H1 (cell line): ENCODE measurements at regions not wholly inside any gene's neighbourhood (a gene's known extent, or its start where the extent isn't known, plus 50 kb on each side); places are given as distances from the start of the nearest gene placed in this dataset.

ENCODE experiments used
- BACH1 ChIP-seq: IDR thresholded peaks from 2 replicates; pipeline ENCODE4 v1.6.1; 2012; ENCODE audit warnings: low read length, improper control_type of control experiment
- CREB1 ChIP-seq: IDR thresholded peaks from 2 replicates; pipeline ENCODE4 v1.6.1; 2012; ENCODE audit warnings: inconsistent platforms
- GTF2F1 ChIP-seq: IDR thresholded peaks from 2 replicates; pipeline ENCODE4 v1.6.1; 2012; ENCODE audit warnings: low read depth, low read length, improper control_type of control experiment, borderline replicate concordance
- POLR2A ChIP-seq, 2 experiments: IDR thresholded peaks; 1 replicate in 1 of 2; 2 replicates in 1 of 2; pipeline ENCODE4 v1.6.1; 2011; ENCODE audit warnings: low read depth in 2 of 2, low read length in 2 of 2, mild to moderate bottlenecking in 2 of 2; ENCODE audit errors: control extremely low read depth in 1 of 2
- POLR2AphosphoS5 ChIP-seq: IDR thresholded peaks from 2 replicates; pipeline ENCODE4 v1.6.1; 2011; ENCODE audit warnings: low read depth, low read length
- TAF1 ChIP-seq: IDR thresholded peaks from 2 replicates; pipeline ENCODE4 v1.6.1; 2011; ENCODE audit warnings: mild to moderate bottlenecking, low read depth, low read length
- TAF7 ChIP-seq: optimal IDR thresholded peaks from 2 replicates; pipeline ENCODE3; 2011; ENCODE audit warnings: low read depth, mild to moderate bottlenecking, inconsistent platforms, low read length, moderate library complexity, borderline replicate concordance

DNA sequence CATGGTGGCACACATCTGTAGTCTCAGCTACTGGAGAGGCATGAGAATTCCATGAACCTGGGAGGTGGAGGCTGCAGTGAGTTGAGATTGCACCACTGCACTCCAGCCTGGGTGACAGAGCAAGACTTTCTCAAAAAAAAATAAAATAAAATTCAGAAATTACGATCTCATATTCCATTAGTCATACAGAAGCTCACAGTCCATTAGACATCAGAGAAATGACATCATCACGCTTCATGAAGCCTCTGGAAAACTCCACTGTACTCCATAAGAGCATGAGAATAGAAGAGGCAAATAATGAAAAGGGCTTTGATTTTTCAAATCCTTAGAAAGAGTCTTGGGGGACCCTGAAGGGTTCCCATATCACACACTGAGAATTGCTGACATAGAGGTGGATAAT, 145.0 kb upstream of the MITF start (continued):
- TF ChIP-seq TAF1 (no peak), CREB1 (no peak), TAF7 (no peak), POLR2AphosphoS5 (no peak), GTF2F1 (no peak), POLR2A (IDR thresholded peaks at IDR 0.05; ENCODE audit: control extremely low read depth in 1 of 2, low read depth in 2 of 2, low read length in 2 of 2) (no peak), BACH1 (no peak)
